K562 (cell line): ENCODE measurements at regions not wholly inside any gene's neighbourhood (a gene's known extent, or its start where the extent isn't known, plus 50 kb on each side); places are given as distances from the start of the nearest gene placed in this dataset.

Experiments used
- ATAC-seq: fragments of 200-7000 bp; cut with Tn5 transposase; 3 replicates; pipeline ENCODE4 v1.9.1; 2020; ENCODE audit warnings: moderate library complexity
- BruUV-seq: library from RNA; stranded (reverse); fragments of 400-500 nt; replicated peaks from 2 replicates; lab custom pipeline; 2021; lab: Mats Ljungman, UMichigan
- CTCF ChIA-PET: fragments of 300-600 bp; formaldehyde crosslinking; extraction: SDS; loops from one replicate; lab custom pipeline; 2021; ENCODE audit warnings: low intra/inter-chr PET ratio; lab: Yijun Ruan, JAX
- POLR2A ChIA-PET: fragments of 300-600, 350-650 bp; sonication (Branson Sonifier 250); formaldehyde crosslinking; extraction: SDS; loops from one replicate; lab custom pipeline; 2021; ENCODE audit warnings: antibody characterized with exemption, inconsistent platforms; lab: Yijun Ruan, JAX
- DNase-seq, 4 experiments: peaks; one replicate each; pipeline versions ENCODE4 v3.0.0 to v3.0.0-alpha.2; 2011 to 2018; ENCODE audit warnings: low spot score in 3 of 4, mixed read lengths in 3 of 4; ENCODE audit errors: extremely low read depth in 1 of 4
- FAIRE-seq: peaks from 2 replicates; lab custom pipeline; 2011; peaks lifted over from hg19 to GRCh38; lab: Jason Lieb, UNC
- H2AFZ ChIP-seq: 2 replicates; pipeline ENCODE4 v1.6.0; 2011; ENCODE audit warnings: low read depth, low read length, control low read depth, inconsistent platforms
- H3K27ac ChIP-seq: fragments of 200-600 bp; 3 replicates; pipeline ENCODE4 v1.8.0; 2011; ENCODE audit warnings: low read depth, mild to moderate bottlenecking, control low read depth, inconsistent platforms, low read length, moderate library complexity, mixed read lengths; ENCODE audit errors: extremely low read depth
- H3K27me3 ChIP-seq, 2 experiments: fragments of 300-600 bp in 1 of 2; 2 replicates in 1 of 2; 3 replicates in 1 of 2; pipeline versions ENCODE4 v1.6.0 to v1.8.0; 2011; ENCODE audit warnings: inconsistent platforms in 2 of 2, low read length in 2 of 2, mild to moderate bottlenecking in 1 of 2, mixed read lengths in 1 of 2, moderate library complexity in 1 of 2; ENCODE audit not compliant: control insufficient read depth in 2 of 2, insufficient read depth in 2 of 2
- H3K36me3 ChIP-seq: fragments of 300-600 bp; 3 replicates; pipeline ENCODE4 v1.8.0; 2011; ENCODE audit warnings: mild to moderate bottlenecking, low read length, inconsistent platforms; ENCODE audit not compliant: control insufficient read depth, insufficient read depth
- H3K4me1 ChIP-seq, 2 experiments: fragments of 200-600 bp in 1 of 2; replicated peaks in 1 of 2; 2 replicates in 1 of 2; 3 replicates in 1 of 2; pipeline versions ENCODE4 v1.5.1 to v1.8.0; 2011; ENCODE audit warnings: inconsistent platforms in 2 of 2, low read length in 2 of 2, mild to moderate bottlenecking in 1 of 2, mixed read lengths in 1 of 2, moderate library complexity in 1 of 2; ENCODE audit not compliant: control insufficient read depth in 2 of 2, insufficient read depth in 2 of 2
- H3K4me2 ChIP-seq: 2 replicates; pipeline ENCODE4 v1.6.1; 2011; ENCODE audit warnings: low read length, control low read depth, inconsistent platforms, mixed read lengths; ENCODE audit not compliant: insufficient read depth
- H3K4me3 ChIP-seq: fragments of 200-600 bp; sonication (generic), shearing (Covaris generic); 2 replicates; pipeline ENCODE4 v1.5.1; 2016; ENCODE audit warnings: control low read depth, inconsistent platforms
- H3K79me2 ChIP-seq: fragments of 200-600 bp; 3 replicates; pipeline ENCODE4 v1.8.0; 2011; ENCODE audit warnings: low read length, inconsistent platforms; ENCODE audit not compliant: control insufficient read depth, insufficient read depth
- H3K9ac ChIP-seq, 2 experiments: 2 replicates each; pipeline versions ENCODE4 v1.6.0 to v1.6.1; 2011; ENCODE audit warnings: low read depth in 2 of 2, low read length in 2 of 2, control low read depth in 1 of 2, inconsistent platforms in 1 of 2, mild to moderate bottlenecking in 1 of 2, mixed read lengths in 1 of 2; ENCODE audit not compliant: insufficient read depth in 1 of 2
- H3K9me1 ChIP-seq: one replicate; pipeline ENCODE4 v1.6.0; 2011; ENCODE audit warnings: inconsistent platforms, mild to moderate bottlenecking, low read length, moderate library complexity; ENCODE audit not compliant: control insufficient read depth, insufficient read depth
- H3K9me3 ChIP-seq: replicated peaks from 2 replicates; pipeline ENCODE4 v1.5.1; 2011; ENCODE audit warnings: low read depth, low read length, inconsistent platforms; ENCODE audit not compliant: control insufficient read depth, insufficient read depth
- H4K20me1 ChIP-seq: replicated peaks from 2 replicates; pipeline ENCODE4 v1.6.1; 2011; ENCODE audit warnings: low read length, inconsistent platforms, mixed read lengths; ENCODE audit not compliant: control insufficient read depth, insufficient read depth
- BRCA1 ChIP-seq, 2 experiments: fragments of 450-650 bp in 1 of 2; sonication (generic) in 1 of 2; formaldehyde crosslinking in 1 of 2; IDR thresholded peaks; 2 replicates each; pipeline versions ENCODE4 v1.5.0 to v1.6.1; 2017 to 2020; ENCODE audit warnings: mild to moderate bottlenecking in 1 of 2, missing genetic modification reagents in 1 of 2
- CBX5 ChIP-seq: IDR thresholded peaks from 2 replicates; pipeline ENCODE4 v1.6.1; 2014; ENCODE audit warnings: low read depth, borderline replicate concordance
- EWSR1 ChIP-seq: fragments of 450-650 bp; IDR thresholded peaks from 2 replicates; pipeline ENCODE4 v1.6.1; 2018; ENCODE audit warnings: borderline replicate concordance, mild to moderate bottlenecking, low read depth, moderate library complexity; ENCODE audit not compliant: partially characterized antibody
- PHB2 ChIP-seq: fragments of 450-650 bp; IDR thresholded peaks from 2 replicates; pipeline ENCODE4 v1.6.1; 2017; ENCODE audit warnings: low read depth
- RBM25 ChIP-seq: fragments of 200-400 bp; formaldehyde crosslinking; IDR thresholded peaks from 2 replicates; pipeline ENCODE4 v1.6.1; 2018; ENCODE audit warnings: low read length, low read depth, moderate library complexity; ENCODE audit not compliant: severe bottlenecking
- SMARCE1 ChIP-seq: fragments of 450-650 bp; IDR thresholded peaks from 2 replicates; pipeline ENCODE4 v1.7.1; 2016; ENCODE audit warnings: mild to moderate bottlenecking
- ZBTB17 ChIP-seq: fragments of 450-650 bp; formaldehyde crosslinking; IDR thresholded peaks from 2 replicates; pipeline ENCODE4 v1.4.0; 2020; ENCODE audit warnings: mild to moderate bottlenecking
- ZNF174 ChIP-seq: fragments of 250-450 bp; sonication (Bioruptor Pico); IDR thresholded peaks from 2 replicates; pipeline ENCODE4 v1.4.0; 2020; ENCODE audit warnings: mild to moderate bottlenecking
- ZNF274 ChIP-seq: IDR thresholded peaks from 2 replicates; pipeline ENCODE4 v1.6.1; 2011; ENCODE audit warnings: low read depth, mild to moderate bottlenecking, low read length, moderate library complexity, borderline replicate concordance
- ZNF347 ChIP-seq: fragments of 450-650 bp; formaldehyde crosslinking; IDR thresholded peaks from 2 replicates; pipeline ENCODE4 v1.4.0; 2020; ENCODE audit warnings: low read depth, mild to moderate bottlenecking, moderate library complexity
- whole genome bisulfite sequencing: fragments of 100-300 bp; shearing (Covaris generic); methylation state at CpG from one replicate; pipeline ENCODE4 v1.1.6; 2016; ENCODE audit warnings: low coverage, mixed read lengths; ENCODE audit not compliant: insufficient coverage; ENCODE audit errors: missing lambda C conversion rate; 5-methylcytosine and 5-hydroxymethylcytosine counted together
- in situ Hi-C: fragments of 300-500 bp; cut with MboI; formaldehyde crosslinking; loops from 4 replicates; pipeline ENCODE4 v1.15.0; 2018; ENCODE audit warnings: inconsistent platforms, mixed read lengths
- intact Hi-C: fragments of 100-400 bp; cut with micrococcal nuclease; formaldehyde crosslinking; loops from 2 replicates; pipeline ENCODE4 v1.14.2; 2022
- TF ChIP-seq, protein P1 (sequence below), 2 experiments: fragments of 250-450 bp in 1 of 2; fragments of 450-650 bp in 1 of 2; sonication (Bioruptor Pico) in 1 of 2; IDR thresholded peaks; 2 replicates each; pipeline versions ENCODE4 v1.6.1 to v1.8.0; 2016 to 2021; ENCODE audit warnings: mild to moderate bottlenecking in 2 of 2, moderate library complexity in 2 of 2, missing compliant biosample characterization in 1 of 2, missing genetic modification characterization in 1 of 2
- TF ChIP-seq, protein P2 (sequence below): sonication (generic); formaldehyde crosslinking; IDR thresholded peaks from 2 replicates; pipeline ENCODE4 v1.8.0; 2022; ENCODE audit warnings: mild to moderate bottlenecking, missing genetic modification reagents
- TF ChIP-seq, protein P3 (sequence below): fragments of 200-400 bp; formaldehyde crosslinking; IDR thresholded peaks from 2 replicates; pipeline ENCODE4 v1.6.1; 2017; ENCODE audit warnings: mild to moderate bottlenecking, low read depth, low read length, moderate library complexity

DNA sequence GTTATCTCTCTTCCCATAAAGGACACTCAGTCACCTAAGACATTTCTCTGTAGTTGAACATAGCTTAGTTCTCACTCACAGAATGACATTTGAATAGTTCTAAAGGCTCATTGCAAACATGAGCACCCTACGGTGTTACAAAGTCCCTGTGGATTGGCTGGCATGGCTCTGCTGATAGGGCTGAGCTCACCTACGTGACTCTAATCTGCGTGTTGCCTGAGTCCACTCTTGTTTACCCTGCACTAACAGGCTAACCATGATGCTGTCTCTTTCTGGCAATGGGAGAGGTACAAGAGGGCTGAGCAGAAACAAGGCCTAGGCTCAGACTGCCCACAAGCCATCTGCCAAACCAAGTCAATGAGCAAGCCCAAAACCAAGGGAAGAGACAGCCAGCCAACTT, 103.6 kb downstream of the PALM2AKAP2 start:
- H3K36me3 ChIP-seq, result no peaks in the 10 kb centered on the region
- no peak for DNase-seq
- in situ Hi-C loops, result no loop called here
- H3K79me2 ChIP-seq, result no peaks in the 10 kb centered on the region
- no peaks in the 10 kb centered on the region for H3K9me1 ChIP-seq
- no peak overlapping the region for H3K9ac ChIP-seq
- H3K27me3 ChIP-seq, result no peaks in the 10 kb centered on the region
- ATAC-seq, result no peak
- TF ChIP-seq, protein P1, sequence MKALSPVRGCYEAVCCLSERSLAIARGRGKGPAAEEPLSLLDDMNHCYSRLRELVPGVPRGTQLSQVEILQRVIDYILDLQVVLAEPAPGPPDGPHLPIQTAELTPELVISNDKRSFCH (CRISPR knock-in tag; IDR thresholded peaks at IDR 0.05), result no peak
- TF ChIP-seq, protein P1 (tag; IDR thresholded peaks at IDR 0.05), result no peak
- TF ChIP-seq ZNF347 (CRISPR knock-in tag), result no peak
- TF ChIP-seq BRCA1 (IDR thresholded peaks at IDR 0.05), result no peak
- no peak for TF ChIP-seq BRCA1 (CRISPR knock-in tag; IDR thresholded peaks at IDR 0.05)
- no peak for TF ChIP-seq ZBTB17 (CRISPR knock-in tag)
- TF ChIP-seq, protein P2, sequence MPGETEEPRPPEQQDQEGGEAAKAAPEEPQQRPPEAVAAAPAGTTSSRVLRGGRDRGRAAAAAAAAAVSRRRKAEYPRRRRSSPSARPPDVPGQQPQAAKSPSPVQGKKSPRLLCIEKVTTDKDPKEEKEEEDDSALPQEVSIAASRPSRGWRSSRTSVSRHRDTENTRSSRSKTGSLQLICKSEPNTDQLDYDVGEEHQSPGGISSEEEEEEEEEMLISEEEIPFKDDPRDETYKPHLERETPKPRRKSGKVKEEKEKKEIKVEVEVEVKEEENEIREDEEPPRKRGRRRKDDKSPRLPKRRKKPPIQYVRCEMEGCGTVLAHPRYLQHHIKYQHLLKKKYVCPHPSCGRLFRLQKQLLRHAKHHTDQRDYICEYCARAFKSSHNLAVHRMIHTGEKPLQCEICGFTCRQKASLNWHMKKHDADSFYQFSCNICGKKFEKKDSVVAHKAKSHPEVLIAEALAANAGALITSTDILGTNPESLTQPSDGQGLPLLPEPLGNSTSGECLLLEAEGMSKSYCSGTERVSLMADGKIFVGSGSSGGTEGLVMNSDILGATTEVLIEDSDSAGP (CRISPR knock-in tag), result no peak
- TF ChIP-seq EWSR1, result no peak
- no peak for TF ChIP-seq ZNF274
- no peak for TF ChIP-seq SMARCE1
- TF ChIP-seq CBX5, result no peak
- no peak for TF ChIP-seq ZNF174 (CRISPR knock-in tag)
- TF ChIP-seq RBM25, result no peak
- no peak for TF ChIP-seq PHB2
- TF ChIP-seq, protein P3, sequence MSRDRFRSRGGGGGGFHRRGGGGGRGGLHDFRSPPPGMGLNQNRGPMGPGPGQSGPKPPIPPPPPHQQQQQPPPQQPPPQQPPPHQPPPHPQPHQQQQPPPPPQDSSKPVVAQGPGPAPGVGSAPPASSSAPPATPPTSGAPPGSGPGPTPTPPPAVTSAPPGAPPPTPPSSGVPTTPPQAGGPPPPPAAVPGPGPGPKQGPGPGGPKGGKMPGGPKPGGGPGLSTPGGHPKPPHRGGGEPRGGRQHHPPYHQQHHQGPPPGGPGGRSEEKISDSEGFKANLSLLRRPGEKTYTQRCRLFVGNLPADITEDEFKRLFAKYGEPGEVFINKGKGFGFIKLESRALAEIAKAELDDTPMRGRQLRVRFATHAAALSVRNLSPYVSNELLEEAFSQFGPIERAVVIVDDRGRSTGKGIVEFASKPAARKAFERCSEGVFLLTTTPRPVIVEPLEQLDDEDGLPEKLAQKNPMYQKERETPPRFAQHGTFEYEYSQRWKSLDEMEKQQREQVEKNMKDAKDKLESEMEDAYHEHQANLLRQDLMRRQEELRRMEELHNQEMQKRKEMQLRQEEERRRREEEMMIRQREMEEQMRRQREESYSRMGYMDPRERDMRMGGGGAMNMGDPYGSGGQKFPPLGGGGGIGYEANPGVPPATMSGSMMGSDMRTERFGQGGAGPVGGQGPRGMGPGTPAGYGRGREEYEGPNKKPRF, result no peak
- ChIA-PET POLR2A (no interaction called here), CTCF (no interaction called here)
- FAIRE-seq, result no peak
- no peak overlapping the region for H3K4me3 ChIP-seq
- BruUV-seq, result no TSS peak
- no peak overlapping the region for H2AFZ ChIP-seq
- WGBS, result 4% methylated on average over 3 of the region's 3 CpGs
- H3K9me3 ChIP-seq, result no peaks in the 10 kb centered on the region
- no peaks in the 10 kb centered on the region for H3K4me1 ChIP-seq
- no peaks in the 10 kb centered on the region for H4K20me1 ChIP-seq
- intact Hi-C loops, result loop anchor here (10.0 kb wide), 1 partner anchor 319 kb away; no protein-coding TSS in a partner anchor
- H3K4me2 ChIP-seq, result no peak overlapping the region
- no peak overlapping the region for H3K27ac ChIP-seq
